ENCODE measurements at regions not wholly inside any gene's neighbourhood (a gene's known extent, or its start where the extent isn't known, plus 50 kb on each side); places are given as distances from the start of the nearest gene placed in this dataset.

GRCh38 chr7:131861620-131862346, 305.4 kb upstream of the PODXL start:
- Histone ChIP-seq H3K27me3 (ENCODE audit: insufficient read depth) (no peaks in the 10 kb centered on the region), H3K79me2 (ENCODE audit: insufficient read depth) (no peaks in the 10 kb centered on the region), H3K9me3 (no peaks in the 10 kb centered on the region), H3K36me3 (replicated peaks in 1 of 2; ENCODE audit: control insufficient read depth in 1 of 2, insufficient read depth in 2 of 2, low read length in 1 of 2) (no peaks in the 10 kb centered on the region), H4K20me1 (ENCODE audit: insufficient read depth) (no peaks in the 10 kb centered on the region), H3K9me2 (no peaks in the 10 kb centered on the region), H3F3A (replicated peaks; ENCODE audit: insufficient read depth) (peaks cover 23% of the 10 kb centered on the region), H3K4me1 (ENCODE audit: control insufficient read depth in 1 of 2, insufficient read depth in 2 of 2, low read depth in 1 of 2, low read length in 1 of 2) (peaks cover 7 to 30% of the 10 kb centered on the region in 2 experiments; a peak in 3 of 4 replicates), H3K27ac (ENCODE audit: low read depth in 2 of 2, low read length in 1 of 2) (peak overlapping the region; percentile 48 to 76; a peak in 3 of 4 replicates), H3K9ac (peak overlapping the region; percentile 17; the same call in 1 of the 2 replicates), H2AFZ (ENCODE audit: low read depth) (peak overlapping the region; percentile 70; the same call in 1 of the 2 replicates), H3K4me3 (ENCODE audit: low read depth in 2 of 2, low read length in 1 of 2) (no peak overlapping the region), H3K4me2 (peak overlapping the region; percentile 40)
- WGBS (ENCODE audit: low lambda C conversion rate), result 49% methylated on average over 4 of the region's 4 CpGs
- ChIA-PET POLR2A (interaction anchor here (1.0 kb wide), 1 partner anchor 9 kb away, joined by 3 read pairs; no protein-coding TSS in a partner anchor), CTCF (interaction anchor here (0.9 to 5.9 kb wide), 6 partner anchors 17 to 719 kb away, joined by 3 to 74 read pairs (median 6); no protein-coding TSS in a partner anchor)
- DNase-seq, result no peak
- TF ChIP-seq PBX3 (IDR thresholded peaks at IDR 0.05) (peak; percentile 80), ZBTB33 (IDR thresholded peaks at IDR 0.05; ENCODE audit: borderline replicate concordance, low read depth) (peak; percentile 53; the same call in 1 of the 2 replicates), REST (IDR thresholded peaks at IDR 0.05; ENCODE audit: low read depth, low read length) (no peak), MEF2A (IDR thresholded peaks at IDR 0.05; ENCODE audit: borderline replicate concordance, low read depth) (peak; percentile 57; the same call in 1 of the 2 replicates), GABPA (IDR thresholded peaks at IDR 0.05; ENCODE audit: low read depth) (0 out of 2 replicates have a peak, but pooled peaks have one; percentile 10), CHD2 (IDR thresholded peaks at IDR 0.05; ENCODE audit: low read length, partially characterized antibody) (no peak), USF1 (IDR thresholded peaks at IDR 0.05; ENCODE audit: borderline replicate concordance, low read depth) (no peak), NRF1 (IDR thresholded peaks at IDR 0.05; ENCODE audit: low read depth, low read length) (no peak), RAD21 (IDR thresholded peaks at IDR 0.05; ENCODE audit: low read length) (peak; percentile 54), TEAD4 (IDR thresholded peaks at IDR 0.05; ENCODE audit: borderline replicate concordance, insufficient read depth) (peak; percentile 93), POLR2AphosphoS5 (IDR thresholded peaks at IDR 0.05; ENCODE audit: low read depth, low read length) (peak; percentile 63; the same call in 1 of the 2 replicates), SIN3A (IDR thresholded peaks at IDR 0.05; ENCODE audit: borderline replicate concordance, low read depth, low read length) (no peak; the same call in 1 of the 2 replicates), ELF1 (IDR thresholded peaks at IDR 0.05) (peak; percentile 15; the same call in 1 of the 2 replicates), FOXM1 (IDR thresholded peaks at IDR 0.05; ENCODE audit: low read depth) (0 out of 2 replicates have a peak, but pooled peaks have one; percentile 47), RCOR1 (IDR thresholded peaks at IDR 0.05; ENCODE audit: low read length) (no peak), TAF1 (IDR thresholded peaks at IDR 0.05; ENCODE audit: borderline replicate concordance, low read depth, low read length) (0 out of 2 replicates have a peak, but pooled peaks have one; percentile 16), FOXJ3 (CRISPR knock-in tag; IDR thresholded peaks at IDR 0.05) (no peak), MXI1 (IDR thresholded peaks at IDR 0.05; ENCODE audit: low read depth, low read length) (no peak), EP300 (IDR thresholded peaks at IDR 0.05; ENCODE audit: borderline replicate concordance in 1 of 2, low read depth in 1 of 2, low read length in 1 of 2) (peak in 1 of 2 experiments; percentile 95; a peak in 2 of 4 replicates), FOSL2 (IDR thresholded peaks at IDR 0.05; ENCODE audit: borderline replicate concordance, low read depth) (0 out of 2 replicates have a peak, but pooled peaks have one; percentile 36)
- TF ChIP-seq, protein P1, sequence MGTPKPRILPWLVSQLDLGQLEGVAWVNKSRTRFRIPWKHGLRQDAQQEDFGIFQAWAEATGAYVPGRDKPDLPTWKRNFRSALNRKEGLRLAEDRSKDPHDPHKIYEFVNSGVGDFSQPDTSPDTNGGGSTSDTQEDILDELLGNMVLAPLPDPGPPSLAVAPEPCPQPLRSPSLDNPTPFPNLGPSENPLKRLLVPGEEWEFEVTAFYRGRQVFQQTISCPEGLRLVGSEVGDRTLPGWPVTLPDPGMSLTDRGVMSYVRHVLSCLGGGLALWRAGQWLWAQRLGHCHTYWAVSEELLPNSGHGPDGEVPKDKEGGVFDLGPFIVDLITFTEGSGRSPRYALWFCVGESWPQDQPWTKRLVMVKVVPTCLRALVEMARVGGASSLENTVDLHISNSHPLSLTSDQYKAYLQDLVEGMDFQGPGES (IDR thresholded peaks at IDR 0.05; ENCODE audit: low read depth, low read length), result no peak

Measured in SK-N-SH (cell line).